ENCODE measurements at regions not wholly inside any gene's neighbourhood (a gene's known extent, or its start where the extent isn't known, plus 50 kb on each side); places are given as distances from the start of the nearest gene placed in this dataset.

DNA sequence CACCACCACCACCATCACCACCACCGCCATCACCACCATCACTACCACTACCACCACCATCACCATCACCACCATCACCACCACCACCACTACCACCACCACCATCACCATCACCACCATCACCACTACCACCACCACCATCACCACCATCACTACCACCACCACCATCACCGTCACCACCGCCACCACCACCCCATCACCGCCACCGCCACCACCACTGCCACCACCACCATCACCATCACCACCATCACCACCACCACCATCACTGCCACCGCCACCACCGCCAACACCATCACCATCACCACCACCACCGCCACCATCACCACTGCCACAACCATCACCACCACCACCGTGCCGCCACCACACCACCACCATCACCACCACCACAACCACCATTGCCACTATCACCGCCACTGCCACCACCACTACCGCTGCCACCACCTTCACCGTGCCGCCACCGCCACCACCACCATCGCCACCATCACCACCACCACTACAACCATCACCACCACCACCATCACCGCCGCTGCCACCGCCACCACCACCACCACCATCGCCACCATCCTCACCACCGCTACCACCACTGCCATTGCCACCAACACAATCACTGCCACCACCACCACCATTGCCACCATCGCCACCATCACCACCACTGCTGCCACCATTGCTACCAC is 1511.3 kb upstream of the AGA start:
- Histone ChIP-seq H3K4me1 (ENCODE audit: insufficient read depth, poor library complexity, severe bottlenecking) (no peaks in the 10 kb centered on the region), H3K27me3 (ENCODE audit: insufficient read depth, poor library complexity, severe bottlenecking) (no peaks in the 10 kb centered on the region), H3K4me3 (ENCODE audit: severe bottlenecking) (no peak overlapping the region), H3K27ac (ENCODE audit: poor library complexity, severe bottlenecking) (no peak overlapping the region), H3K9me3 (ENCODE audit: severe bottlenecking) (no peaks in the 10 kb centered on the region), H3K36me3 (ENCODE audit: low read depth) (no peaks in the 10 kb centered on the region)
- DNase-seq (ENCODE audit: low spot score) (peak; percentile 42), ATAC-seq (ENCODE audit: low read depth) (no peak)
- TF ChIP-seq, protein P1, sequence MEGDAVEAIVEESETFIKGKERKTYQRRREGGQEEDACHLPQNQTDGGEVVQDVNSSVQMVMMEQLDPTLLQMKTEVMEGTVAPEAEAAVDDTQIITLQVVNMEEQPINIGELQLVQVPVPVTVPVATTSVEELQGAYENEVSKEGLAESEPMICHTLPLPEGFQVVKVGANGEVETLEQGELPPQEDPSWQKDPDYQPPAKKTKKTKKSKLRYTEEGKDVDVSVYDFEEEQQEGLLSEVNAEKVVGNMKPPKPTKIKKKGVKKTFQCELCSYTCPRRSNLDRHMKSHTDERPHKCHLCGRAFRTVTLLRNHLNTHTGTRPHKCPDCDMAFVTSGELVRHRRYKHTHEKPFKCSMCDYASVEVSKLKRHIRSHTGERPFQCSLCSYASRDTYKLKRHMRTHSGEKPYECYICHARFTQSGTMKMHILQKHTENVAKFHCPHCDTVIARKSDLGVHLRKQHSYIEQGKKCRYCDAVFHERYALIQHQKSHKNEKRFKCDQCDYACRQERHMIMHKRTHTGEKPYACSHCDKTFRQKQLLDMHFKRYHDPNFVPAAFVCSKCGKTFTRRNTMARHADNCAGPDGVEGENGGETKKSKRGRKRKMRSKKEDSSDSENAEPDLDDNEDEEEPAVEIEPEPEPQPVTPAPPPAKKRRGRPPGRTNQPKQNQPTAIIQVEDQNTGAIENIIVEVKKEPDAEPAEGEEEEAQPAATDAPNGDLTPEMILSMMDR (IDR thresholded peaks at IDR 0.05; ENCODE audit: poor library complexity, severe bottlenecking), result no peak

DNA sequence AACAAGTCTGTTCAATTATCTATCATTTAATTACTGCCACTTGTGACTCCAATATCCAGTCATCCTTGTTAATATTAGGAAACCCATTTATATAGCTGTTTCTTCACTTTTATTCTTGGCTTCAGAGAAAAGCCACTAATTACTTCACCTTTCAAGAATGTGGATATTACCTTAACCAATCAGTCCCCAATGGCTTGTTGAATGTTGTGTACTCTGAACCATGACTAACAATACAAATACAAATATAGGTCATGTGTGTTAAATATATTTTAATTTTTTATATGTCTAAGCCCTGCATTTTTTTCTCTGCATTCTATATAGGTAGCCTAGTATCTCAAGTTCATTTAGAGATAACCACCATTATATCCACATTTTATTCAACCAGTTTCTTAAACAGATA is 1513.4 kb upstream of the AGA start:
- no peaks in the 10 kb centered on the region for H3K36me3 ChIP-seq (ENCODE audit: low read depth)
- no peak overlapping the region for H3K4me3 ChIP-seq (ENCODE audit: severe bottlenecking)
- H3K27ac ChIP-seq (ENCODE audit: poor library complexity, severe bottlenecking), result no peak overlapping the region
- H3K4me1 ChIP-seq (ENCODE audit: insufficient read depth, poor library complexity, severe bottlenecking), result no peaks in the 10 kb centered on the region
- TF ChIP-seq, protein P1 (IDR thresholded peaks at IDR 0.05; ENCODE audit: poor library complexity, severe bottlenecking), result no peak
- H3K9me3 ChIP-seq (ENCODE audit: severe bottlenecking), result no peaks in the 10 kb centered on the region
- DNase-seq (ENCODE audit: low spot score) (no peak), ATAC-seq (ENCODE audit: low read depth) (no peak)
- H3K27me3 ChIP-seq (ENCODE audit: insufficient read depth, poor library complexity, severe bottlenecking), result no peaks in the 10 kb centered on the region

DNA sequence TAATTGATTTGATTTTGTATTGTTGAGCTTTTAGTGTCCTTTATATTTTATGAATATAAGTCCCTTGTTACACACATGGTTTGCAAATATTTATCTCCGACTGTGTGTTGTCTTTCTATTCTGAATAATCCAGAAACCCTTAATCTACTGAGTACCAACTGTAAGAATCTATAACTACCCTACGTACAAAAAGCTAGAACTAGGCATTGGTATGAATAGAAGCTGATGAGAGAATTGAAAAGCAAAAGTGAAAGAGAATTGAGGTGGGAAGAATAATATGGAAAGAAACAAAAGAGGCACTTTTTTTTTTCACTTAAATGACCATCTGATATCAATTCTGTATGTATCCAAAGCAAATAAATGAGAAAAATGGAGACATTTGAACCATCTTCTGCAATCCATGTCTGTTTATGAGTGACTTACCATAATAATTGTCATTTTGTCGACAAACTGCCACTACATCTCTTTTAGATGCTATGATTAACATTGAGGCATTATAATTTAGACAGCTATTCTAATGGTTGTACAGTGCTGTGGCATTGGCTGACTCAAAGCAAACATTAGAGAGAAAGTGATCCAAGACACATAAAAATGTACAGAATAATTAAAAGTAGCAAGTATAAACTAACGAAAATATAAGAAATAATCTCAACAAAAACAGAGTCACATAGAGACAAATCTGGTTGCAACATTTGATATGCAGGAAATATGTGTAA is 1516.6 kb upstream of the AGA start:
- H3K9me3 ChIP-seq (ENCODE audit: severe bottlenecking), result no peaks in the 10 kb centered on the region
- no peak for ATAC-seq (ENCODE audit: low read depth)
- no peak for DNase-seq (ENCODE audit: low spot score)
- H3K27me3 ChIP-seq (ENCODE audit: insufficient read depth, poor library complexity, severe bottlenecking), result no peaks in the 10 kb centered on the region
- H3K36me3 ChIP-seq (ENCODE audit: low read depth), result no peaks in the 10 kb centered on the region
- no peak overlapping the region for H3K4me3 ChIP-seq (ENCODE audit: severe bottlenecking)
- H3K4me1 ChIP-seq (ENCODE audit: insufficient read depth, poor library complexity, severe bottlenecking), result no peaks in the 10 kb centered on the region
- TF ChIP-seq, protein P1 (IDR thresholded peaks at IDR 0.05; ENCODE audit: poor library complexity, severe bottlenecking), result no peak
- H3K27ac ChIP-seq (ENCODE audit: poor library complexity, severe bottlenecking), result no peak overlapping the region

GRCh38 chr4:178963446-178964045 is 1521.3 kb upstream of the AGA start:
- Histone ChIP-seq H3K9me3 (ENCODE audit: severe bottlenecking) (no peaks in the 10 kb centered on the region), H3K4me1 (ENCODE audit: insufficient read depth, poor library complexity, severe bottlenecking) (no peaks in the 10 kb centered on the region), H3K4me3 (ENCODE audit: severe bottlenecking) (no peak overlapping the region), H3K27me3 (ENCODE audit: insufficient read depth, poor library complexity, severe bottlenecking) (no peaks in the 10 kb centered on the region), H3K36me3 (ENCODE audit: low read depth) (no peaks in the 10 kb centered on the region), H3K27ac (ENCODE audit: poor library complexity, severe bottlenecking) (no peak overlapping the region)
- TF ChIP-seq, protein P1 (IDR thresholded peaks at IDR 0.05; ENCODE audit: poor library complexity, severe bottlenecking), result no peak
- no peak for ATAC-seq (ENCODE audit: low read depth)
- DNase-seq (ENCODE audit: low spot score), result no peak

Data from RWPE2 (cell line).